ENCODE measurements at regions not wholly inside any gene's neighbourhood (a gene's known extent, or its start where the extent isn't known, plus 50 kb on each side); places are given as distances from the start of the nearest gene placed in this dataset.

- TF ChIP-seq EZH2 (IDR thresholded peaks at IDR 0.05; ENCODE audit: borderline replicate concordance) (no peak), EZH2phosphoT487 (IDR thresholded peaks at IDR 0.05; ENCODE audit: low read depth, severe bottlenecking, unreplicated experiment) (no peak)
- TF ChIP-seq, protein P1, sequence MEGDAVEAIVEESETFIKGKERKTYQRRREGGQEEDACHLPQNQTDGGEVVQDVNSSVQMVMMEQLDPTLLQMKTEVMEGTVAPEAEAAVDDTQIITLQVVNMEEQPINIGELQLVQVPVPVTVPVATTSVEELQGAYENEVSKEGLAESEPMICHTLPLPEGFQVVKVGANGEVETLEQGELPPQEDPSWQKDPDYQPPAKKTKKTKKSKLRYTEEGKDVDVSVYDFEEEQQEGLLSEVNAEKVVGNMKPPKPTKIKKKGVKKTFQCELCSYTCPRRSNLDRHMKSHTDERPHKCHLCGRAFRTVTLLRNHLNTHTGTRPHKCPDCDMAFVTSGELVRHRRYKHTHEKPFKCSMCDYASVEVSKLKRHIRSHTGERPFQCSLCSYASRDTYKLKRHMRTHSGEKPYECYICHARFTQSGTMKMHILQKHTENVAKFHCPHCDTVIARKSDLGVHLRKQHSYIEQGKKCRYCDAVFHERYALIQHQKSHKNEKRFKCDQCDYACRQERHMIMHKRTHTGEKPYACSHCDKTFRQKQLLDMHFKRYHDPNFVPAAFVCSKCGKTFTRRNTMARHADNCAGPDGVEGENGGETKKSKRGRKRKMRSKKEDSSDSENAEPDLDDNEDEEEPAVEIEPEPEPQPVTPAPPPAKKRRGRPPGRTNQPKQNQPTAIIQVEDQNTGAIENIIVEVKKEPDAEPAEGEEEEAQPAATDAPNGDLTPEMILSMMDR (IDR thresholded peaks at IDR 0.05; ENCODE audit: poor library complexity) = no peak
These were observed 596.6 kb downstream of the PLCL1 start for GRCh38 chr2:198400999-198401398.

All from hepatocyte (in vitro differentiated cells).